ENCODE measurements at regions not wholly inside any gene's neighbourhood (a gene's known extent, or its start where the extent isn't known, plus 50 kb on each side); places are given as distances from the start of the nearest gene placed in this dataset.

GRCh38 chr12:88801227-88802095, 221.2 kb upstream of the KITLG start:
- no peak for TF ChIP-seq POLR2A (IDR thresholded peaks at IDR 0.05; ENCODE audit: low read depth, low read length)
- no peak for TF ChIP-seq POLR2AphosphoS5 (IDR thresholded peaks at IDR 0.05; ENCODE audit: low read depth, low read length)
- TF ChIP-seq TAF1 (IDR thresholded peaks at IDR 0.05; ENCODE audit: borderline replicate concordance, low read depth, low read length), result no peak

All from GM12892 (cell line).